Smooth muscle cell (in vitro differentiated cells): ENCODE measurements at regions not wholly inside any gene's neighbourhood (a gene's known extent, or its start where the extent isn't known, plus 50 kb on each side); places are given as distances from the start of the nearest gene placed in this dataset.

Experiments used
- DNase-seq: peaks from one replicate; lab custom pipeline; 2025; ENCODE audit not compliant: unreplicated experiment; lab: John Stamatoyannopoulos, UW
- H2AFZ ChIP-seq: fragments of 200-600 bp; sonication (generic); 2 replicates; pipeline ENCODE4 v1.6.0; 2016; ENCODE audit warnings: antibody characterized with exemption, low read depth, mild to moderate bottlenecking
- H3F3A ChIP-seq: fragments of 200-600 bp; sonication (generic); 2 replicates; pipeline ENCODE4 v1.6.0; 2017; ENCODE audit warnings: antibody characterized with exemption, low read depth
- H3K27ac ChIP-seq: fragments of 200-600 bp; sonication (generic); 2 replicates; pipeline ENCODE4 v1.5.1; 2016; ENCODE audit warnings: low read depth, mild to moderate bottlenecking
- H3K27me3 ChIP-seq: fragments of 200-600 bp; sonication (generic); 2 replicates; pipeline ENCODE4 v1.6.1; 2016; ENCODE audit warnings: low read depth, mild to moderate bottlenecking
- H3K36me3 ChIP-seq: fragments of 200-600 bp; sonication (generic); 2 replicates; pipeline ENCODE4 v1.5.1; 2016; ENCODE audit warnings: low read depth
- H3K4me1 ChIP-seq: fragments of 200-600 bp; sonication (generic); 2 replicates; pipeline ENCODE4 v1.5.1; 2016; ENCODE audit warnings: low read depth
- H3K4me2 ChIP-seq: fragments of 200-600 bp; sonication (generic); 2 replicates; pipeline ENCODE4 v1.6.0; 2016; ENCODE audit warnings: mild to moderate bottlenecking
- H3K4me3 ChIP-seq: fragments of 200-600 bp; sonication (generic); 2 replicates; pipeline ENCODE4 v1.5.1; 2016; ENCODE audit warnings: mild to moderate bottlenecking
- H3K79me2 ChIP-seq: fragments of 200-600 bp; sonication (generic); 2 replicates; pipeline ENCODE4 v1.6.0; 2016; ENCODE audit warnings: low read depth, mild to moderate bottlenecking
- H3K9ac ChIP-seq: fragments of 200-600 bp; sonication (generic); 2 replicates; pipeline ENCODE4 v1.6.0; 2016; ENCODE audit warnings: low read depth
- H3K9me3 ChIP-seq: fragments of 200-600 bp; sonication (generic); replicated peaks from 2 replicates; pipeline ENCODE4 v1.5.1; 2016; ENCODE audit warnings: low read depth
- H4K20me1 ChIP-seq: fragments of 200-600 bp; sonication (generic); 2 replicates; pipeline ENCODE4 v1.6.0; 2016; ENCODE audit warnings: low read depth
- CTCF ChIP-seq: fragments of 200-600 bp; sonication (generic); IDR thresholded peaks from 2 replicates; pipeline ENCODE4 v1.5.1; 2017; ENCODE audit warnings: borderline replicate concordance, mild to moderate bottlenecking, antibody characterized with exemption; ENCODE audit not compliant: insufficient read depth, poor library complexity, severe bottlenecking
- WGBS: methylation state at CpG from one replicate; pipeline ENCODE4 v1.1.7; 2016; ENCODE audit warnings: low lambda C conversion rate; 5-methylcytosine and 5-hydroxymethylcytosine counted together

- TF ChIP-seq CTCF = no peak
- Histone ChIP-seq H3K9me3 (no peaks in the 10 kb centered on the region), H2AFZ (no peak overlapping the region), H4K20me1 (no peaks in the 10 kb centered on the region), H3K9ac (no peak overlapping the region), H3K4me1 (peaks cover 7% of the 10 kb centered on the region), H3K79me2 (no peaks in the 10 kb centered on the region), H3K4me3 (no peak overlapping the region), H3K36me3 (no peaks in the 10 kb centered on the region), H3K27ac (no peak overlapping the region), H3F3A (no peaks in the 10 kb centered on the region), H3K27me3 (no peaks in the 10 kb centered on the region), H3K4me2 (no peak overlapping the region)
- DNase-seq = no peak
- WGBS = 45% methylated on average over 1 of the region's 1 CpG
These were observed 542.9 kb downstream of the EFNA5 start for GRCh38 chr5:107127878-107128277.

GRCh38 chr5:107126341-107126740, 544.4 kb downstream of the EFNA5 start:
- no peaks in the 10 kb centered on the region for H3K9me3 ChIP-seq
- no peak overlapping the region for H3K27ac ChIP-seq
- H2AFZ ChIP-seq = no peak overlapping the region
- no peak overlapping the region for H3K9ac ChIP-seq
- H3K36me3 ChIP-seq = no peaks in the 10 kb centered on the region
- no peak for DNase-seq
- peaks cover 11% of the 10 kb centered on the region for H3K4me1 ChIP-seq
- no peak for TF ChIP-seq CTCF
- 92% methylated on average over 3 of the region's 3 CpGs for WGBS
- no peaks in the 10 kb centered on the region for H3K27me3 ChIP-seq
- H4K20me1 ChIP-seq = no peaks in the 10 kb centered on the region
- H3K4me2 ChIP-seq = no peak overlapping the region
- no peaks in the 10 kb centered on the region for H3K79me2 ChIP-seq
- H3K4me3 ChIP-seq = no peak overlapping the region
- H3F3A ChIP-seq = no peaks in the 10 kb centered on the region

GRCh38 chr5:107124376-107124775, 546.4 kb downstream of the EFNA5 start:
- 84% methylated on average over 1 of the region's 1 CpG for WGBS
- Histone ChIP-seq H3K9me3 (no peaks in the 10 kb centered on the region), H4K20me1 (no peaks in the 10 kb centered on the region), H3K36me3 (no peaks in the 10 kb centered on the region), H3K27me3 (no peaks in the 10 kb centered on the region), H3K9ac (no peak overlapping the region), H3F3A (no peaks in the 10 kb centered on the region), H3K4me1 (peaks cover 18% of the 10 kb centered on the region), H2AFZ (no peak overlapping the region), H3K4me3 (no peak overlapping the region), H3K79me2 (no peaks in the 10 kb centered on the region), H3K4me2 (no peak overlapping the region), H3K27ac (no peak overlapping the region)
- DNase-seq = no peak
- TF ChIP-seq CTCF = no peak

- no peak overlapping the region for H3K4me2 ChIP-seq
- no peaks in the 10 kb centered on the region for H4K20me1 ChIP-seq
- no peak for TF ChIP-seq CTCF
- no peak overlapping the region for H2AFZ ChIP-seq
- WGBS = 69% methylated on average over 2 of the region's 2 CpGs
- H3K27me3 ChIP-seq = no peaks in the 10 kb centered on the region
- no peak overlapping the region for H3K9ac ChIP-seq
- no peaks in the 10 kb centered on the region for H3K79me2 ChIP-seq
- peaks cover 27% of the 10 kb centered on the region for H3K4me1 ChIP-seq
- no peak overlapping the region for H3K27ac ChIP-seq
- no peaks in the 10 kb centered on the region for H3K36me3 ChIP-seq
- DNase-seq = no peak
- no peaks in the 10 kb centered on the region for H3F3A ChIP-seq
- no peaks in the 10 kb centered on the region for H3K9me3 ChIP-seq
- H3K4me3 ChIP-seq = no peak overlapping the region
These were observed 547.7 kb downstream of the EFNA5 start for GRCh38 chr5:107123014-107123413.
